Transverse colon (tissue), 4 donors: ENCODE measurements at regions not wholly inside any gene's neighbourhood (a gene's known extent, or its start where the extent isn't known, plus 50 kb on each side); places are given as distances from the start of the nearest gene placed in this dataset.

Source experiments
- DNase-seq: peaks from one replicate; pipeline ENCODE4 v3.0.0-alpha.2; 2019
- H3K27ac ChIP-seq, 4 donors: fragments of 200-600 bp; sonication (generic); 2 replicates each; pipeline ENCODE4 v1.5.1; 2016 to 2018; ENCODE audit warnings: inconsistent platforms in 4 of 4
- H3K27me3 ChIP-seq: fragments of 200-600 bp; sonication (generic); 2 replicates; pipeline ENCODE4 v1.5.1; 2017; ENCODE audit warnings: inconsistent platforms
- H3K36me3 ChIP-seq, 4 donors: fragments of 200-600 bp; sonication (generic); 2 replicates each; pipeline ENCODE4 v1.5.1; 2017 to 2019; ENCODE audit warnings: inconsistent platforms in 4 of 4
- H3K4me1 ChIP-seq, 4 donors: fragments of 200-600 bp; sonication (generic); 2 replicates each; pipeline ENCODE4 v1.5.1; 2017 to 2020; ENCODE audit warnings: inconsistent platforms in 4 of 4
- H3K4me3 ChIP-seq, 4 donors: fragments of 200-600 bp; sonication (generic); 1 replicate in 1 of 4; 2 replicates in 3 of 4; pipeline versions ENCODE4 v1.5.1 to v1.6.1; 2017 to 2019; ENCODE audit warnings: inconsistent platforms in 4 of 4
- H3K9me3 ChIP-seq, 2 donors: fragments of 200-600 bp; sonication (generic); 2 replicates each; pipeline ENCODE4 v1.5.1; 2017 to 2019; ENCODE audit warnings: inconsistent platforms in 2 of 2
- CTCF ChIP-seq, 5 experiments: fragments of 200-600 bp in 3 of 5; fragments of 450-650 bp in 2 of 5; sonication (generic) in 3 of 5; IDR thresholded peaks; 1 replicate in 2 of 5; 2 replicates in 3 of 5; pipeline ENCODE4 v1.5.1; 2016 to 2017; ENCODE audit warnings: antibody characterized with exemption in 5 of 5, inconsistent platforms in 3 of 5, mild to moderate bottlenecking in 2 of 5, moderate library complexity in 1 of 5
- EP300 ChIP-seq: sonication (generic); formaldehyde crosslinking; IDR thresholded peaks from one replicate; pipeline ENCODE4 v1.6.1; 2017; ENCODE audit warnings: antibody characterized with exemption, low read depth
- POLR2A ChIP-seq: fragments of 450-650 bp; IDR thresholded peaks from one replicate; pipeline ENCODE4 v1.6.1; 2016; ENCODE audit warnings: antibody characterized with exemption, mild to moderate bottlenecking, moderate library complexity
- POLR2AphosphoS5 ChIP-seq, 3 donors: sonication (generic); formaldehyde crosslinking; IDR thresholded peaks; one replicate each; pipeline ENCODE4 v1.6.1; 2016; ENCODE audit warnings: antibody characterized with exemption in 3 of 3
- WGBS, 2 donors: methylation state at CpG; one replicate each; pipeline ENCODE4 v1.1.5; 2018; ENCODE audit warnings: low coverage in 1 of 2; 5-methylcytosine and 5-hydroxymethylcytosine counted together
- in situ Hi-C, 4 donors: fragments of 200-750 bp; cut with MboI; loops; one replicate each; pipeline versions ENCODE4 v1.15.0 to v1.15.1; 2017; ENCODE audit warnings: low sequenced_read_pairs in 3 of 4, low pct_ligation_motif_present in 1 of 4, low pct_unique_long_range_greater_than_20kb in 1 of 4
- intact Hi-C: fragments of 100-400 bp; cut with DNase I; formaldehyde crosslinking; loops from one replicate; pipeline ENCODE4 v1.15.1; 2023; ENCODE audit warnings: low total_unique reads

- no peaks in the 10 kb centered on the region for H3K27me3 ChIP-seq
- WGBS, 2 donors: 75 to 80% methylated on average over 1 to 3 of the region's 3 CpGs
- H3K36me3 ChIP-seq: no peaks in the 10 kb centered on the region
- no peak for TF ChIP-seq POLR2A
- no peak for TF ChIP-seq CTCF (IDR thresholded peaks at IDR 0.05)
- TF ChIP-seq EP300: no peak
- H3K4me1 ChIP-seq: no peaks in the 10 kb centered on the region
- no peak overlapping the region for H3K27ac ChIP-seq
- intact Hi-C loops (no loop called here), in situ Hi-C loops (no loop called here)
- no peak for DNase-seq
- no peak overlapping the region for H3K4me3 ChIP-seq
- peaks cover 0 to 2% of the 10 kb centered on the region in 2 donors for H3K9me3 ChIP-seq
These were observed 236.0 kb upstream of the ELAC2 start for GRCh38 chr17:13253733-13254410.

GRCh38 chr17:13244513-13244912 is 226.7 kb upstream of the ELAC2 start:
- no peak for DNase-seq
- H3K4me1 ChIP-seq: no peaks in the 10 kb centered on the region
- H3K27me3 ChIP-seq: no peaks in the 10 kb centered on the region
- intact Hi-C loops: no loop called here
- in situ Hi-C loops: no loop called here
- 85 to 90% methylated on average over 2 to 5 of the region's 5 CpGs for WGBS, 2 donors
- H3K36me3 ChIP-seq: no peaks in the 10 kb centered on the region
- no peaks in the 10 kb centered on the region for H3K9me3 ChIP-seq
- TF ChIP-seq EP300: no peak
- TF ChIP-seq CTCF (IDR thresholded peaks at IDR 0.05): no peak
- no peak for TF ChIP-seq POLR2A
- TF ChIP-seq POLR2AphosphoS5 (IDR thresholded peaks at IDR 0.05): no peak
- no peak overlapping the region for H3K4me3 ChIP-seq
- H3K27ac ChIP-seq: no peak overlapping the region

GRCh38 chr17:13243585-13243984 is 225.8 kb upstream of the ELAC2 start:
- no peaks in the 10 kb centered on the region for H3K36me3 ChIP-seq
- no peaks in the 10 kb centered on the region for H3K4me1 ChIP-seq
- H3K4me3 ChIP-seq: no peak overlapping the region
- TF ChIP-seq POLR2A (no peak), CTCF (IDR thresholded peaks at IDR 0.05) (no peak), POLR2AphosphoS5 (IDR thresholded peaks at IDR 0.05) (no peak), EP300 (no peak)
- in situ Hi-C loops: no loop called here
- intact Hi-C loops: no loop called here
- no peaks in the 10 kb centered on the region for H3K9me3 ChIP-seq
- no peak for DNase-seq
- no peaks in the 10 kb centered on the region for H3K27me3 ChIP-seq
- 89 to 100% methylated on average over 1 to 4 of the region's 4 CpGs for WGBS, 2 donors
- H3K27ac ChIP-seq: no peak overlapping the region

GRCh38 chr17:13240851-13241250 is 223.0 kb upstream of the ELAC2 start:
- Histone ChIP-seq H3K36me3 (no peaks in the 10 kb centered on the region), H3K27ac (no peak overlapping the region), H3K4me3 (no peak overlapping the region), H3K9me3 (no peaks in the 10 kb centered on the region), H3K27me3 (no peaks in the 10 kb centered on the region), H3K4me1 (no peaks in the 10 kb centered on the region)
- DNase-seq: no peak
- in situ Hi-C loops (no loop called here), intact Hi-C loops (no loop called here)
- 64 to 83% methylated on average over 1 of the region's 1 CpG for WGBS, 2 donors
- TF ChIP-seq POLR2A (no peak), CTCF (IDR thresholded peaks at IDR 0.05) (no peak), POLR2AphosphoS5 (IDR thresholded peaks at IDR 0.05) (no peak)
